ENCODE measurements at regions not wholly inside any gene's neighbourhood (a gene's known extent, or its start where the extent isn't known, plus 50 kb on each side); places are given as distances from the start of the nearest gene placed in this dataset.

- Histone ChIP-seq H3K36me3 (ENCODE audit: low read depth) (no peaks in the 10 kb centered on the region), H3K9me3 (no peaks in the 10 kb centered on the region), H3K4me3 (no peak overlapping the region), H3K4me1 (ENCODE audit: low read depth) (no peaks in the 10 kb centered on the region)
- DNase-seq (no peak), ATAC-seq (no peak)
- intact Hi-C loops (cut with DNase I, micrococcal nuclease), result no loop called here
- TF ChIP-seq CTCF (IDR thresholded peaks at IDR 0.05), result no peak
Measured at GRCh38 chr1:238226810-238227209, 336.1 kb upstream of the ZP4 start.

GRCh38 chr1:238223076-238223640, 332.4 kb upstream of the ZP4 start:
- DNase-seq (no peak), ATAC-seq (no peak)
- Histone ChIP-seq H3K9me3 (no peaks in the 10 kb centered on the region), H3K4me1 (ENCODE audit: low read depth) (no peaks in the 10 kb centered on the region), H3K36me3 (ENCODE audit: low read depth) (no peaks in the 10 kb centered on the region), H3K4me3 (no peak overlapping the region)
- no peak for TF ChIP-seq CTCF (IDR thresholded peaks at IDR 0.05)
- intact Hi-C loops (cut with DNase I, micrococcal nuclease), result no loop called here

- ATAC-seq (no peak), DNase-seq (no peak)
- no peaks in the 10 kb centered on the region for H3K36me3 ChIP-seq (ENCODE audit: low read depth)
- TF ChIP-seq CTCF (IDR thresholded peaks at IDR 0.05), result no peak
- H3K4me1 ChIP-seq (ENCODE audit: low read depth), result no peaks in the 10 kb centered on the region
- H3K4me3 ChIP-seq, result no peak overlapping the region
- intact Hi-C loops (cut with DNase I, micrococcal nuclease), result no loop called here
- H3K9me3 ChIP-seq, result no peaks in the 10 kb centered on the region
Measured at GRCh38 chr1:238221738-238222137, 331.0 kb upstream of the ZP4 start.

- TF ChIP-seq CTCF (IDR thresholded peaks at IDR 0.05), result no peak
- no peak for ATAC-seq
- Histone ChIP-seq H3K4me1 (ENCODE audit: low read depth) (no peaks in the 10 kb centered on the region), H3K9me3 (no peaks in the 10 kb centered on the region), H3K4me3 (no peak overlapping the region), H3K36me3 (ENCODE audit: low read depth) (no peaks in the 10 kb centered on the region)
- DNase-seq, result no peak
- intact Hi-C loops (cut with DNase I, micrococcal nuclease), result no loop called here
Measured at GRCh38 chr1:238214449-238214848, 323.7 kb upstream of the ZP4 start.

GRCh38 chr1:238205045-238205662, 314.4 kb upstream of the ZP4 start:
- no peaks in the 10 kb centered on the region for H3K4me1 ChIP-seq (ENCODE audit: low read depth)
- no peak overlapping the region for H3K4me3 ChIP-seq
- ATAC-seq, result no peak
- intact Hi-C loops (cut with DNase I, micrococcal nuclease), result no loop called here
- no peak for TF ChIP-seq CTCF (IDR thresholded peaks at IDR 0.05)
- H3K9me3 ChIP-seq, result peaks cover 2% of the 10 kb centered on the region
- DNase-seq, result no peak
- H3K36me3 ChIP-seq (ENCODE audit: low read depth), result no peaks in the 10 kb centered on the region

GRCh38 chr1:238201992-238202391, 311.3 kb upstream of the ZP4 start:
- ATAC-seq (no peak), DNase-seq (no peak)
- Histone ChIP-seq H3K36me3 (ENCODE audit: low read depth) (no peaks in the 10 kb centered on the region), H3K9me3 (no peaks in the 10 kb centered on the region), H3K4me1 (ENCODE audit: low read depth) (no peaks in the 10 kb centered on the region), H3K4me3 (no peak overlapping the region)
- TF ChIP-seq CTCF (IDR thresholded peaks at IDR 0.05), result no peak
- intact Hi-C loops (cut with DNase I, micrococcal nuclease), result no loop called here

Measured in mucosa of descending colon (tissue), 3 donors.